ENCODE measurements at regions not wholly inside any gene's neighbourhood (a gene's known extent, or its start where the extent isn't known, plus 50 kb on each side); places are given as distances from the start of the nearest gene placed in this dataset.

DNA sequence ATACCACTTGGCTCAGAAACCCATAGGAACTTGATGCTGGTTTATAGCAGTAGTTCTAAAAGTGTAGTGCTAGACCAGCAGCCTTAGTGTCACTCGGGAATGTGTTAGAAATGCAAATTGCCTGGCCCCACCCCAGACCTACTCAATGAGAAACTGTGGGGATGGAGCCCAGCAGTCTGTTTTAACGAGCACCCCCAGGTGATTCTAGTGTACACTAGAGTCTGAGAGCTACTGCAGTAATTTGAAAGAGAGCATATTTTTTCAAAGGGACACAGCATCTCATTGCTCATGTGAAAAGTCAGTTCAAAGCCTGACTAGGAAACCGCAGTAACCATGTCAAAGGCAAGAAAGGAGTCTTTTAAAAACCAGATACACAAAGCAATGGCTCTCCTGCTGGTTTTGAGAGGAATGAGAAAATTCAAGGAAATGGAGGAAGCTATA is 313.4 kb downstream of the SQOR start:
- intact Hi-C loops (cut with DNase I) = no loop called here
- Histone ChIP-seq H3K27ac (no peak overlapping the region), H3K36me3 (no peaks in the 10 kb centered on the region), H3K27me3 (no peaks in the 10 kb centered on the region), H3K4me3 (no peak overlapping the region), H3K9me3 (no peaks in the 10 kb centered on the region), H3K4me1 (ENCODE audit: insufficient read depth) (no peaks in the 10 kb centered on the region)
- DNase-seq = no peak
- TF ChIP-seq POLR2A (IDR thresholded peaks at IDR 0.05) (no peak), EP300 (IDR thresholded peaks at IDR 0.05) (no peak), CTCF (IDR thresholded peaks at IDR 0.05) (no peak)
- WGBS, 3 donors = 31 to 47% (median 34%) methylated on average over 3 of the region's 3 CpGs

- intact Hi-C loops (cut with DNase I) = no loop called here
- Histone ChIP-seq H3K4me1 (ENCODE audit: insufficient read depth) (no peaks in the 10 kb centered on the region), H3K27ac (no peak overlapping the region), H3K4me3 (no peak overlapping the region), H3K9me3 (no peaks in the 10 kb centered on the region), H3K36me3 (no peaks in the 10 kb centered on the region), H3K27me3 (no peaks in the 10 kb centered on the region)
- 77 to 85% (median 84%) methylated on average over 3 of the region's 3 CpGs for WGBS, 3 donors
- DNase-seq = no peak
- TF ChIP-seq POLR2A (IDR thresholded peaks at IDR 0.05) (no peak), EP300 (IDR thresholded peaks at IDR 0.05) (no peak), CTCF (IDR thresholded peaks at IDR 0.05) (no peak)
Measured at GRCh38 chr15:45958924-45959323, 324.1 kb downstream of the SQOR start.

GRCh38 chr15:45962733-45963132 is 327.9 kb downstream of the SQOR start:
- no peak for TF ChIP-seq POLR2A (IDR thresholded peaks at IDR 0.05)
- TF ChIP-seq CTCF (IDR thresholded peaks at IDR 0.05) = no peak
- TF ChIP-seq EP300 (IDR thresholded peaks at IDR 0.05) = no peak
- WGBS, 3 donors = 78 to 84% (median 80%) methylated on average over 3 of the region's 3 CpGs
- Histone ChIP-seq H3K27me3 (no peaks in the 10 kb centered on the region), H3K36me3 (no peaks in the 10 kb centered on the region), H3K9me3 (no peaks in the 10 kb centered on the region), H3K27ac (no peak overlapping the region), H3K4me1 (ENCODE audit: insufficient read depth) (no peaks in the 10 kb centered on the region), H3K4me3 (no peak overlapping the region)
- intact Hi-C loops (cut with DNase I) = no loop called here
- no peak for DNase-seq

DNA sequence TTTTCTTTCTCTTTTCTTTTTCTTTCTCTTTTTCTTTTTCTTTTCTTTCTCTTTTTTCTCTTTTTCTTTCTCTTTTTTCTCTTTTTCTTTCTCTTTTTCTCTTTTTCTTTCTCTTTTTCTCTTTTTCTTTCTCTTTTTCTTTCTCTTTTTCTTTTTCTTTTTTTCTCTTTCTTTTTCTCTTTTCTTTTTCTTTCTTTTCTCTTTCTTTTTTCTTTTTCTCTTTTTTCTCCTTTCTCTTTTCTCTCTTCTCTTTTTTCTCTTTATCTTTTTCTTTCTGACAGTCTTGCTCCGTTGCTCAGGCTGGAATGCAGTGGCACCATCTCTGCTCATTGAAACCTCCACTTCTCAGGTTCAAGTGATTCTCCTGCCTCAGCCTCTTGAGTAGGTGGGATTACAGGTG is 335.7 kb downstream of the SQOR start:
- Histone ChIP-seq H3K4me1 (ENCODE audit: insufficient read depth) (no peaks in the 10 kb centered on the region), H3K9me3 (no peaks in the 10 kb centered on the region), H3K27me3 (no peaks in the 10 kb centered on the region), H3K36me3 (no peaks in the 10 kb centered on the region), H3K4me3 (no peak overlapping the region), H3K27ac (no peak overlapping the region)
- 70 to 77% (median 71%) methylated on average over 1 of the region's 1 CpG for WGBS, 3 donors
- TF ChIP-seq POLR2A (IDR thresholded peaks at IDR 0.05) = no peak
- no peak for TF ChIP-seq CTCF (IDR thresholded peaks at IDR 0.05)
- DNase-seq = no peak
- intact Hi-C loops (cut with DNase I) = no loop called here

GRCh38 chr15:45980366-45980765 is 345.5 kb downstream of the SQOR start:
- H3K27ac ChIP-seq = no peak overlapping the region
- H3K36me3 ChIP-seq = no peaks in the 10 kb centered on the region
- no peak for DNase-seq
- intact Hi-C loops (cut with DNase I) = no loop called here
- H3K9me3 ChIP-seq = no peaks in the 10 kb centered on the region
- H3K27me3 ChIP-seq = no peaks in the 10 kb centered on the region
- no peak overlapping the region for H3K4me3 ChIP-seq
- TF ChIP-seq CTCF (IDR thresholded peaks at IDR 0.05) = no peak
- H3K4me1 ChIP-seq (ENCODE audit: insufficient read depth) = no peaks in the 10 kb centered on the region
- WGBS, 3 donors = 82 to 91% (median 85%) methylated on average over 5 of the region's 5 CpGs
